GM18505 (cell line): ENCODE measurements at regions not wholly inside any gene's neighbourhood (a gene's known extent, or its start where the extent isn't known, plus 50 kb on each side); places are given as distances from the start of the nearest gene placed in this dataset.

Experiments
- ATAC-seq: cut with Tn5 transposase; IDR thresholded peaks from one replicate; pipeline ENCODE4 v1.9.1; 2021; ENCODE audit not compliant: unreplicated experiment
- POLR2A ChIP-seq: IDR thresholded peaks from 4 replicates; pipeline ENCODE4 v1.6.1; 2011; ENCODE audit warnings: borderline replicate concordance; ENCODE audit not compliant: insufficient read depth, insufficient read length; ENCODE audit errors: extremely low read depth

- TF ChIP-seq POLR2A: no peak
- no peak for ATAC-seq
Observed at GRCh38 chr18:78884502-78884901, 95.1 kb upstream of the SALL3 start.

GRCh38 chr18:78889250-78889649, 90.4 kb upstream of the SALL3 start:
- no peak for TF ChIP-seq POLR2A
- no peak for ATAC-seq

- ATAC-seq: no peak
- no peak for TF ChIP-seq POLR2A
Observed at GRCh38 chr18:78890388-78890787, 89.2 kb upstream of the SALL3 start.

- TF ChIP-seq POLR2A: no peak
- no peak for ATAC-seq
Observed at GRCh38 chr18:78891185-78891762, 88.3 kb upstream of the SALL3 start.

- no peak for TF ChIP-seq POLR2A
- no peak for ATAC-seq
Observed at GRCh38 chr18:78892177-78892576, 87.4 kb upstream of the SALL3 start.

GRCh38 chr18:78892721-78893120, 86.9 kb upstream of the SALL3 start:
- ATAC-seq: no peak
- no peak for TF ChIP-seq POLR2A

GRCh38 chr18:78893281-78894032, 86.2 kb upstream of the SALL3 start:
- TF ChIP-seq POLR2A: no peak
- ATAC-seq: no peak

GRCh38 chr18:78894033-78894305, 85.6 kb upstream of the SALL3 start:
- ATAC-seq: no peak
- TF ChIP-seq POLR2A: no peak

GRCh38 chr18:78895207-78896001, 84.2 kb upstream of the SALL3 start:
- ATAC-seq: no peak
- no peak for TF ChIP-seq POLR2A

GRCh38 chr18:78896111-78896905, 83.3 kb upstream of the SALL3 start:
- no peak for ATAC-seq
- TF ChIP-seq POLR2A: no peak

GRCh38 chr18:78898066-78898465, 81.6 kb upstream of the SALL3 start:
- TF ChIP-seq POLR2A: no peak
- no peak for ATAC-seq

- ATAC-seq: no peak
- no peak for TF ChIP-seq POLR2A
Observed at GRCh38 chr18:78898635-78899034, 81.0 kb upstream of the SALL3 start.

- ATAC-seq: no peak
- TF ChIP-seq POLR2A: no peak
Observed at GRCh38 chr18:78899241-78899640, 80.4 kb upstream of the SALL3 start.
